ENCODE measurements at regions not wholly inside any gene's neighbourhood (a gene's known extent, or its start where the extent isn't known, plus 50 kb on each side); places are given as distances from the start of the nearest gene placed in this dataset.

DNA sequence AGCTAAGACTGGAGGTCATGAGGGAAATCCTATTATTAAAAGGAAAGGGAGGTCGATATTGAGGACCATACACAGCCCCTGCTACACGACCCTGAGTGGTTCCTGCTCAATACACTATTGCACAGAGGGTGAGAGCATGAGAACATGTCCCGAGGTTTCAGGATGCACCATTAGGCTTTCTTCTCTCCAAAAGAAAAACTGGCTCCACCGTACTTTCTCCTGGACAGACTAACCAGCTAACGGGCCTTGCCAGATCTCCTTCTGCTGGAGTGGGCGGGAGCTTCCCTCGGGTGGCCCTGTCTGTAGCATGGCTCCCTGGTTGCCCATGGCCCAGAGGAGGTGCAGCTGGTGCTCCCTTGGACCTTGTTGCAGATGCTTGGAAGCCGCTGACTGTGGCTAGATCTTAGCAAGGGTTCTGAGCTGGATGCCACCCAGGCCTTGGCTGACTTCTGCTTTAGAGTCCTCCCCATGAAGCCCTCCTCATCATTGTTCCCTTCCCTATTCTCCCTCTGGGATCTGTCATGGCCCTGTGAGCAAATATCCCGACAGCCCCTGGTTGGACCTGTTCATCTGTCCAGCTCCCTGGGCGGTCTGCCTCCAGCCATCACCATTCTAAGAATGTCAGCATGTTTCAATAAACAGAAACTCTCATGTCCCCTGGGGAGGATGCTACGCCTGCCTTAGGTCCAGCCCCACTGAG, 52.9 kb upstream of the SHH start:
- H3K4me3 ChIP-seq, result no peak overlapping the region
- H3K27ac ChIP-seq, result no peak overlapping the region

DNA sequence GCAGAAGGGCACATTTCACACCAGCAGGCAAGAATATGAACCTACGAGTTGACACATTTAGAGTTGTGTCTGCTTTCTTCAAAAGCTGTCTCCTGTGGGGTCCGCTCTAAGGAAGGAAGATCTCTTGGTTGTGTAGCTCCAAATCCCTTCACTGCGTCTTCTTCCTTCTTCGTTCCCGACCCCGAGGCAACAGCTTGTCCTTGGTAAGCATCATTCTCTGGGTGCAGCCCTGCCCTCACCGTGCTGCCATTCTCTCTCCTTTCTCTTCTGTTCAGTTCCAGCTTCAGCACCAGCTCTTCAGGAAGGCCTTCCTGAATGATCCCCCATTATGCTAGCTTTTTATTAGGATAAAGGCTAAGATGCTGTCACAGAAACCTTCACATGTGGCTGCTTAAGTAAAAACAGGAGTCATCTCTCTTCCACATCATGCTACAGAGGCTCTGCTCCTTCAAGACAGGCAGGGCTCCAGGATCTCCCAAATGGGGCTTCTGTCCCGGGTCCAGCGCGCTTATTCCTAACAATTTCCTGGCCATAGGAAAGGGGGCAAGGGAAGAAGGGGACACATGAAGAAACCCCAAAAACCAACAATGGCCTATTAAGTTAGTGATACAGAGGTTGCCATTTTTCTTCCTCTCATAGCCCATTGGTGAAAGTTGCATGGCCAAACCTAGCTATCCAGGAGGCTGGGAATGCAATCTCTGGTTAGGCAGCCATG, 52.2 kb upstream of the SHH start:
- H3K27ac ChIP-seq, result no peak overlapping the region
- no peak overlapping the region for H3K4me3 ChIP-seq

DNA sequence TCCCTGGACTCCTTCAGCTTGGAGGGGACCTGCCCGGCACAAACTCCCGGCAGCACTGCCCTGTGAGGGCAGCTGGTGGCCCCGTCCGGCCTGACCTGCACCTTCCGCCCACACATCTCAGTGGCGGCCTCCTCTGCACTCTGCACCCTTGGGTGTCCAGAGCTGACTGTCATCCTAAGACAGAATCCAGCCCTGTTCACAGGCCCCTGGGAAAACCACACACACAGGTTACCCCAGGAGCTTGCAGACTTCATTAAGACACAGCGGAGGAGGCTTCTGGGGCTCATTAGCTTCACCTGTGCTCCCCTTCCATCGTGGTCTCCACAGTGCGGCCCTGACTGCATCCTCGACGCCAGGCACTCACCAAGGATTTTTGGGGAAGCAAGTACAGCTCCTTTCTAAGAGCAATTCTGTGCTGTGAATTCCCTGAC, 51.5 kb upstream of the SHH start:
- Histone ChIP-seq H3K4me3 (no peak overlapping the region), H3K27ac (no peak overlapping the region)

DNA sequence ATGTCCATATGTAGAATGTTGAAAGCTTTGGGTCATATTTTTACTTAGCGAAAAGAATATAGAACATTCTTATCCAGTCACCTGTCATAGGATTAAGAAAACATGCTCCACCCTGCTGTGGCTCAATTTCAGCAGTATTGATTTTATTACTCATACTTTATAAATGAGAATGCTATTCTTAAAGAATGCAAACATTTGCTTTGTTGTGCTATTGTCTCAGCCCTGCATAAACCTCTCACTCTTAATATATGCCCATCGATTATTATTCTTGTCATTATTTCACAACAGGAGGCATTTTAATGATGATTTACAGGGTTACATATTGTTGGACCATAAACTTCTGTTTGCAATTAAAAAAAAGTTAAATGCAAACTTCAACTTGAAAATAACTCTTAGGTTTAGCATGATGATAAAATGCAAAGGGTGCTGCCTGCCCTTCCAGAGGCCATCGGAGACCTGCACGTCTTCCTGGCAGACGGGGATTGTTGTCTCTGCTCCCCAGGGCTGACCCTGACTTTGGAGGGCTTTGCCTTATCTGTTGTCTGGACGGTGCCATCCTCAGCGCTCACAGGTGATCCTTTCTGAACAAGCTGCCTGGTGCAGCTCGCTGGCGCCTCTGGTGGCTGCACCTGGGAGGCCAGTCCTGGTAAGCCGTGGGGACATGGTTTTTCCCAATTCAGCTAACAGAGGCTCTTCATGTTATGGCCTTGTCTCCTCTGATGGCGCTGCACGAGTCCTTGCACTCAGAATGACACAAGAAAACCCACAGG, 50.0 kb upstream of the SHH start:
- Histone ChIP-seq H3K27ac (no peak overlapping the region), H3K4me3 (no peak overlapping the region)
